ENCODE measurements at regions not wholly inside any gene's neighbourhood (a gene's known extent, or its start where the extent isn't known, plus 50 kb on each side); places are given as distances from the start of the nearest gene placed in this dataset.

DNA sequence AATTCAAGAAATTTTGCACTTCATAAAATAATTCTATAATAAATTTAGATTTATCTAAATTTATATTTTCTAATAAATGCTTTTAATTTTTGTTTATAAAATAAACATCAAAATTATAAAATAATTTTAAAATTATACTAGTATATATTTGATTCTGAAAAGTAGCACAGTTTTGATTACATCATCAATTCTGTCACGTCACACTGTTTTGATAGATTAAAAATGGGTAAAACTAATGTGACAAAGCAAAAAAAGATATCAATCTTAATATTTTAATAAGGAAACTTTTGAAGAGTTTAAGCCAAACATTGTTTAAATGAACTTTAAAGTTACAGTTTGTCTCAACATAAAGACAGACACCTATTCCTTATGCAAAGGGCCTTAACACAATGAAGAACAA is 1001.8 kb downstream of the KCNT2 start:
- TF ChIP-seq, protein P1, sequence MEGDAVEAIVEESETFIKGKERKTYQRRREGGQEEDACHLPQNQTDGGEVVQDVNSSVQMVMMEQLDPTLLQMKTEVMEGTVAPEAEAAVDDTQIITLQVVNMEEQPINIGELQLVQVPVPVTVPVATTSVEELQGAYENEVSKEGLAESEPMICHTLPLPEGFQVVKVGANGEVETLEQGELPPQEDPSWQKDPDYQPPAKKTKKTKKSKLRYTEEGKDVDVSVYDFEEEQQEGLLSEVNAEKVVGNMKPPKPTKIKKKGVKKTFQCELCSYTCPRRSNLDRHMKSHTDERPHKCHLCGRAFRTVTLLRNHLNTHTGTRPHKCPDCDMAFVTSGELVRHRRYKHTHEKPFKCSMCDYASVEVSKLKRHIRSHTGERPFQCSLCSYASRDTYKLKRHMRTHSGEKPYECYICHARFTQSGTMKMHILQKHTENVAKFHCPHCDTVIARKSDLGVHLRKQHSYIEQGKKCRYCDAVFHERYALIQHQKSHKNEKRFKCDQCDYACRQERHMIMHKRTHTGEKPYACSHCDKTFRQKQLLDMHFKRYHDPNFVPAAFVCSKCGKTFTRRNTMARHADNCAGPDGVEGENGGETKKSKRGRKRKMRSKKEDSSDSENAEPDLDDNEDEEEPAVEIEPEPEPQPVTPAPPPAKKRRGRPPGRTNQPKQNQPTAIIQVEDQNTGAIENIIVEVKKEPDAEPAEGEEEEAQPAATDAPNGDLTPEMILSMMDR (IDR thresholded peaks at IDR 0.05; ENCODE audit: poor library complexity) = no peak
- no peak for TF ChIP-seq EZH2 (IDR thresholded peaks at IDR 0.05; ENCODE audit: borderline replicate concordance)
